ENCODE measurements at regions not wholly inside any gene's neighbourhood (a gene's known extent, or its start where the extent isn't known, plus 50 kb on each side); places are given as distances from the start of the nearest gene placed in this dataset.

GRCh38 chr4:124529131-124529530 is 183.4 kb downstream of the ANKRD50 start:
- no peak for DNase-seq (ENCODE audit: low read depth in 3 of 3)

DNA sequence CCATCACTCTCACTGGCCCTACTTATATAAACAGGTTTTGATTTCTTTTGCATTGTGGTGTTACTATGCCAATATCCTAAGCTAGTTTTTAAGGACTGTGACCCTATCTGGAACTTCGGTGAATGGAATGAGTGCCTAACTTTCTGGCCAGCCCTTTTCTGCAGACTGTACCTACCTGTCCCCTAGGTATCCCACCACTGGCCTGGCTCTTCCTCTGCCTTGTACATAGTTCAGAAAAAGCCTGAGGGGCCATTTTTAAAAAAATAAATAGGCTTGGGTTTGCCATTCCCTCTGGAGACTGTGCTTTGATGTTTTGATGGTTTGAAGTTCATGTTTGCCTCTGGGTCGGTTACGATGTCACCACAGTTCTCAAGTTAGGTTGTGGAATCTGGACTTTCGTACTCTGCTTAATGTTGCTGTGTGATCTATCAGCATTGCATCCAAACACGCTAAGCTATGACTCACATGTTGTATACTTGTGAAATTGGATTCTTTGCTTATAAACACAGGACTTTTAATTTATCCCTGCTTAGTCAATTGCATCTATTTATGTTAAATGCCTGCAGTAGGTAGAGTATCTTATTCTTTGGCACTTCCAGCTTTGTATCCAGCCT is 182.0 kb downstream of the ANKRD50 start:
- DNase-seq (ENCODE audit: low read depth in 3 of 3) = no peak

- no peak for DNase-seq (ENCODE audit: low read depth in 3 of 3)
Measured at GRCh38 chr4:124534131-124534530, 178.4 kb downstream of the ANKRD50 start.

DNA sequence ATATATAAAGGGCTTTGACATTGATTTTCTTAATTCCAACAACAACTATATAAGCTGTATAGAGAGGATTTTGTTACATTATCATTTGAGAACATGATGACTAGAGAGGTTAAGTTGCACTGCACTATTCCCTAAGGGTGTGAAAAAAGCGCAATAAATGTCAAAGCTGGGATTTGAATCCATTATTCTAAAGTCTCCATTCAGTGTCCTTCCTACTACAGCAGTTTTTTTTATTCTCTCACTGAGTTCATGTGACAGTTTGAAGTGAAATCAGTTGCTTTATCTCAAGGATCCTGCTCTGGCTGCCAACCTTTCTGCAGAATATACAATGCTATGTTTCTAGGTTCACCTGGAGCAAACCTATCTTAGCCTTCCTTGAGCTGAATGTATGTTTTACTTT is 177.5 kb downstream of the ANKRD50 start:
- no peak for DNase-seq (ENCODE audit: low read depth in 3 of 3)

DNA sequence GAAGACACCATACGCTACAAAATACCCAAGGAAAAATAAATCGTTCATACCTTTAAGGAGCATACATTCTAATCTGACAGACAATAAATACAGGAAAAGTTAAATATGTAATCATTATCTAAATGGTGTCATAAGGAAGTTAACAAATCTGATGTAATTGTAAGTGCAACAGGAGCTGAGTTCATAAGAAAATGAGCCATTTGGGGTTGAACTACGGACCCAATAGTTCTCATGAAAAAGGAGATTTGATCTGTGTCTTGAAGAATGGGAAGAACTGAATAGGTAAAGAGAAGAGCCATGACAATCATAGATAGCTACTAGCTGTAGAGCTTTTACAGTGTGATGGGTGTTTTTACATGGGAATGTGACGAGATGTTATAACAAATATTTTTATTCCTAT is 175.6 kb downstream of the ANKRD50 start:
- DNase-seq (ENCODE audit: low read depth in 3 of 3) = no peak

DNA sequence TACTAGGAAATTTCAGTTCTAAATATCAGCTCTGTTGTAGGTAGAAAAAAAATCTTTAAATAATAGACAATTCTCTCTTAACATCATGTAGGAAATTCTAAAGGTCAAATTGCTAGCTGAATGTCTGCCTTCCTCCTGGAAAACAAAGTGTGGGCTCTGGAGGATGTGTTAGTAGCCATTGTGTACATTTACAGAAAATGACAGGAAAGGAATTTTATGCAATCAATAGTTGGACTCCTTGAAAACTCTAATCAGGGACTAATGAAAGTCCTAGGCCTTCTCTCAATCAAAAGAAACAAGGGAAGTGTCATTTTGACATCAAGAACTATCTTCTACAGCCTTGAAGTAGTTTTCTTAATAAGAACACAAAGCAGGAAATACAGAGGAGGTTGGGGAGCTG is 174.6 kb downstream of the ANKRD50 start:
- no peak for DNase-seq (ENCODE audit: low read depth in 3 of 3)

- DNase-seq (ENCODE audit: low read depth in 3 of 3) = no peak
Measured at GRCh38 chr4:124540014-124540413, 172.5 kb downstream of the ANKRD50 start.

DNA sequence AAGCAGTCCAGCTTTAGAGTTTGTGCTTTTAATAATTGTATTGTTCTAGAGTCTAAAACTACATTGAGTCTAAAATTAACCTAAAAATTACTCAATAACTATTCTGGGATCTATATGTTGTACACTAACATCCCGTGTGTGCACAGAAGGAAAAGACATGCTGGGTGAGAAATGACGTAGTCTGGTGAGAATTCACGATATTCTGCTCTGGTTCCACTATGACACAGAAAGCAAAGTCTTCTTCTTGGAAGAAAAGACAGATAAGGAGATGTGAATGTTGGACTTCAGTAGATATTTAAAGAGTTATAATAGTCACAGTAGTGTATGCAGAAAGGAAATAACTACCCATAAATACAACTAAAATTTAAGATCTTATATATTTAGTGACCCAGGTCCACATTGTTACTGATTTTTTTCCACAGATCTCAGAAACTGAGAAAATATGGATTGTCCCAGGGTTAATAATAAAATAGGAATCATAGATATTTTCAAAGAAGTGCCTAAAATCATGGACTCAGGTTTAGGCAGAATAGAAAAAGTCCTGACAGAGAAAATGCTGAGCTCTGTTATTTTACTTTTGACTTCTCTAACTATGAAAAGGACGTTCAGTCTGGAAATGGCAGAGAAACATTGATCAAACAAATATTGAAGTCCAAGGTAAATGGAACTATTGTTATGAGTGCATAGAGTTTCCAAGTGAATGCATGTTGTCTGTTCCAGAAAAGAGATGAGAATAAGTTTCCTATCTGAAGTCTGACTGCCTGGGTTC is 170.7 kb downstream of the ANKRD50 start:
- DNase-seq (ENCODE audit: low read depth in 3 of 3) = no peak

- no peak for DNase-seq (ENCODE audit: low read depth in 3 of 3)
Measured at GRCh38 chr4:124555959-124556358, 156.6 kb downstream of the ANKRD50 start.

- no peak for DNase-seq (ENCODE audit: low read depth in 3 of 3)
Measured at GRCh38 chr4:124564121-124564520, 148.4 kb downstream of the ANKRD50 start.

DNA sequence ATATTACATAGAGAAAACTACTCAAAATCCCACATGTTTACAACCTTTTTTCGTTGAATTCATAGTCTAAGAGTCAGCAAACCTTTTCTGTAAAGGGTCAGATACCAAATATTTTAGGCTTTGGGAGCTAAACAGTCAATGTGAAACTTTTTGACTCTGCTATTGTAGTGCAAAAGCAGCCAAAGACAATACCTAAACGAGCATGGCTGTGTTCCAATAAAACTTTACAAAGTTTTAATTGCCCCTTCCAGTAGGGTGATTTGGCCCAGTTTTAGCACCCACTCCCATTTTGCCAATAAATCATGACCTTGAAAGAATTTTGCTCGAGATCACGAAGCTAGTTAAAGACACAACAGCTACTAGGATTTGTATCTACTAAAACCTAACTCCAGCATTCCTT is 147.2 kb downstream of the ANKRD50 start:
- no peak for DNase-seq (ENCODE audit: low read depth in 3 of 3)

- no peak for DNase-seq (ENCODE audit: low read depth in 3 of 3)
Measured at GRCh38 chr4:124566030-124566429, 146.5 kb downstream of the ANKRD50 start.

GRCh38 chr4:124573056-124573455 is 139.5 kb downstream of the ANKRD50 start:
- no peak for DNase-seq (ENCODE audit: low read depth in 3 of 3)

DNA sequence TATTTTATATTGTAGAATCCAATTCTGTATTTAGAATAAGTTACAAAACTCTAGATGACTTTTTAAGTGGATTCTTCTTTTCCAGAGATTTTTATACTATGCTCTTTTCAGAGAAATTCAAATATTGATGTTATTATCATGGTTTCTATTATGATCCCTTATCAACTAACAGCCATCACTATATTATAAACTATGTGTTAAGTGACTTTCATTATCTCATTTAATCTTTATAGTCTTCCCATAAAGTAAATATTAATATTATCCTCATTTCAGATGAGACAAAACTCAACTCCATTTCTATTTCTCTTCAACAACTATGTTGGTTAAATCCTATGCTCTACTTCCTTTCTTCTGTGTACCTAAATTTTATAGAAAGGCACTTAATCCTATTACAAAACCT is 132.6 kb downstream of the ANKRD50 start:
- DNase-seq (ENCODE audit: low read depth in 3 of 3) = no peak

GRCh38 chr4:124583797-124584196 is 128.7 kb downstream of the ANKRD50 start:
- no peak for DNase-seq (ENCODE audit: low read depth in 3 of 3)

DNA sequence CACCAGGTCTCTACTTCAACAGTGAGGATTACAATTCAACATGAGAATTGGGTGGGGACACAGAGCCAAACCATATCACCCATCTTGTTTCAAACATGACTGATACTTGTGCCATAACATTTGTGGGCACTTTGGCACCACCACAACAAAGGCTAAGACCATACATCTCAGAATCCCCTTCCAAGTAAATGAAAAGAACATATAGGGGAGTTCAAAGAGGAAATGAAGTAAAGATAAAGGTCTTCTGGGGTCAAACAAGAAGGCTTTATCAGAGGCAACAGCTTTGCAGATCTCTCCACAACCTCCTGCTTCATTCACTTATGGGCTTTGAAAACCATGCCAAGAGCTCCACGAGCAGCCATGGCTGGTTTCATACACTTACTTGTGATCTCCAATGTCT is 122.7 kb downstream of the ANKRD50 start:
- no peak for DNase-seq (ENCODE audit: low read depth in 3 of 3)

- no peak for DNase-seq (ENCODE audit: low read depth in 3 of 3)
Measured at GRCh38 chr4:124590480-124590879, 122.1 kb downstream of the ANKRD50 start.

GRCh38 chr4:124591637-124592036 is 120.9 kb downstream of the ANKRD50 start:
- DNase-seq (ENCODE audit: low read depth in 3 of 3) = no peak

DNA sequence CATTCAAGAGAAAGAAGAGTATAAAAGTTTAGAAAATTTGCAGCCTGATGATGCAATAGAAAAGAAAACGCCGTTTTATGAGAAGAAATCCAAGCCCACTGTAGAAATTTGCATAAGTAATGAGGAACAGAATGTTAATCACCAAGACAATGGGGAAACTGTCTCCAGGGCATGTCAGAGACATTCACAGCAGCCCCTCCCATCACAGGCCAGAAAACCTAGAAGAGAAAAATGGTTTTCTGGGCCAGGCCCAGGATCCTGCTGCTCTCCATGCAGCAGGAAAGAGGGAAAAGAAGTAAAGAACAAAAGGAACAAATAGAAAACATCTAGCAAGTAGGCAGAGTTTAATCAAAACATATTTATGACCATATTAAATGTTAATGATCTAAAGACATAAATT is 119.0 kb downstream of the ANKRD50 start:
- DNase-seq (ENCODE audit: low read depth in 3 of 3) = no peak

DNA sequence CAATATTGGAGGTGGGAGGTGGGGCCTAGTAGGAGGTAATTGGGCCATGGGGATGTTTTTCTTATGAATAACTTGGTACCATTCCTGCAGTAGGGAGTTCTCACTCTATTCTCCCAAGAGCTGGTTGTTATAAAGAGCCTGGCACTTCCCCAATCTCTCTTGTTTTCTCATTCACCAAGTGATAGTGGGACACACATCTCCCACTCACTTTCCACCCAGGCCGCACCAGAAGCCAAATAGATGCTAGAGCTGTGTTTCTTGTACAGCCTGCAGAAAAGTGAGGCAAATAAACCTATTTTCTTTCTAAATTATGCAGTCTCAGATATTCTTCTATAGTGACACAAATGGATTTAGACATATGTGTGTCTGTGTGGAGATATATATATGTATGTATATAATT is 117.6 kb downstream of the ANKRD50 start:
- no peak for DNase-seq (ENCODE audit: low read depth in 3 of 3)

DNA sequence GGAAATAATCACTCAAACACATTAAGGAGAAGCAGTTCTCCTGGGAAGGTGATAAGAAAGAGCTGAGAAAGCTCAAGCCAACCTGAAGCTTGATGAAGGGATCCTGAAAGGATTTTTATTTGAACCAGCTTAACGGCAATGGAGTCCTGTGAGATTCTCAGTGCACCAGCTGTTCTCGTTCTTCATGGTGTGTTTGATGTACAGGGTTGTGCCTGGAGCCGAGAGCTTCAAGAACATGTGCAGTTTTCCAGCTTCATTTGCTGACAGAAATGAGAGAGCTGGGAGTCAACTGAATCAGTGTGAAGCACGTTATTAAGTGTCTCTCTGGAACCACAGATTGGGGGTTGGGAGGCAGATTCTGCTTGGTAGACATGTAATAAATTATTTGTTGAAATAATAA is 115.7 kb downstream of the ANKRD50 start:
- no peak for DNase-seq (ENCODE audit: low read depth in 3 of 3)

GRCh38 chr4:124610211-124610610 is 102.3 kb downstream of the ANKRD50 start:
- no peak for DNase-seq (ENCODE audit: low read depth in 3 of 3)

Data from stimulated activated CD4-positive, alpha-beta T cell treated with anti-CD3 and anti-CD28 coated beads, TNF-alpha, amount 100 ng/mL, for 48 hours (primary cell).